HG03196 (cell line): ENCODE measurements at regions not wholly inside any gene's neighbourhood (a gene's known extent, or its start where the extent isn't known, plus 50 kb on each side); places are given as distances from the start of the nearest gene placed in this dataset.
"Not testable (repeated sequence)": the region's sequence is repeated elsewhere in the genome, so short reads cannot be mapped to it uniquely, and the experiment has no call there.

ENCODE experiments used
- ATAC-seq: cut with Tn5 transposase; IDR thresholded peaks from one replicate; pipeline ENCODE4 v1.9.1; 2021; ENCODE audit not compliant: unreplicated experiment

DNA sequence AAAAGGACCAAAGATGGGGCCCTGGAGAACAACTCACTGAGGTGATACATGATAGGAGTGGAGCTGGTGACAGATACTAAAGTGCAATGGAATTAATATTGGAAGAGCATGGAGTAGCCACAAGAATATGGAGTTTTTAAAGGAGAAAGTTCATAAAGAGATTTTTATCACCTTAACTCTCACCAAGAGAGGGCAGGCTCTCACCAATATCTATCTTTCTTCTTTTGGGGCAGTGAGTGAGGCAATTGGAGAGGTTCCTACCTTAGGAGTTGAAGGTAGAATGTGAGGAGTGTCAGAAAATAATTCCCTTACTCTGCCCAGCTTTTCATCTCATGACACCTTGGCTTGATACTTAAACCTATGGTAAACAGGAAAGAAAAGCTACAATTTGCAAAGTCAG lies 233.7 kb upstream of the CWC22 start:
- no peak for ATAC-seq

DNA sequence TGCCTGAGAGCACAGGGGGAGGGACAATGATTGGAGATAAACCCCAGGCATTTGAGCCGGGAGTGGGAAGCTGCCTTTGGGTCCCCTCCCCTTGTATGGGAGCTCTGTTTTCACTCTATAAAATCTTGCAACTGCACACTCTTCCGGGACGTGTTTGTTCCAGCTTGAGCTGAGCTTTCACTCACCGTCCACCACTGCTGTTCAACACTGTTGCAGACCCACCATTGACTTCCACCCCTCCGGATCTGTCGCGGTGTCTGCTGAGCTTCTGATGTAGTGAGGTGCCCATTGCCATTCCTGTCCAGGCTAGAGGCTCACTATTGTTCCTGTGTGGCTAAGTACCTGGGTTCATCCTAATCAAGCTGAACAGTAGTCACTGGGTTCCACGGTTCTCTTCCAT lies 231.6 kb upstream of the CWC22 start:
- ATAC-seq = no peak

DNA sequence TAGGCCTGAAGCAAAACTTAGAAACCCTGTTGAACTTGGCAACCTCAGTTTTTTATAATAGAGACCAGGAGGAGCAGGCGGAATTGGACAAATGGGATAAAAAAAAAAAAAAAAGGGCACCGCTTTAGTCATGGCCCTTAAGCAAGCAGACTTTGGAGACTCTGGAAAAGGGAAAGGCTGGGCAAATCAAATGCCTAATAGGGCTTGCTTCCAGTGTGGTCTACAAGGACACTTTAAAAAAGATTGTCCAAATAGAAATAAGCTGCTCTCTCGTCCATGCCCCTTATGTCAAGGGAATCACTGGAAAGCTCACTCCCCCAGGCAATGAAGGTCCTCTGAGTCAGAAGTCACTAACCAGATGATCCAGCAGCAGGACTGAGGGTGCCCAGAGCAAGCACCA lies 229.0 kb upstream of the CWC22 start:
- not testable (repeated sequence) for ATAC-seq

DNA sequence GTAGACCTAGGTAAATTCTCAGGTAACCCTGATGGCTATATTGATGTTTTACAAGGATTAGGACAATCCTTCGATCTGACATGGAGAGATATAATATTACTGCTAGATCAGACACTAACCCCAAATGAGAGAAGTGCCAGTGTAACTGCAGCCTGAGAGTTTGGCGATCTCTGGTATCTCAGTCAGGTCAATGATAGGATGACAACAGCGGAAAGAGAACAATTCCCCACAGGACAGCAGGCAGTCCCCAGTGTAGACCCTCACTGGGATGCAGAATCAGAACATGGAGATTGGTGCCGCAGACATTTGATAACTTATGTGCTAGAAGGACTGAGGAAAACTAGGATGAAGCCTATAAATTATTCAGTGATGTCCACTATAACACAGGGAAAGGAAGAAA lies 228.4 kb upstream of the CWC22 start:
- ATAC-seq = not testable (repeated sequence)

DNA sequence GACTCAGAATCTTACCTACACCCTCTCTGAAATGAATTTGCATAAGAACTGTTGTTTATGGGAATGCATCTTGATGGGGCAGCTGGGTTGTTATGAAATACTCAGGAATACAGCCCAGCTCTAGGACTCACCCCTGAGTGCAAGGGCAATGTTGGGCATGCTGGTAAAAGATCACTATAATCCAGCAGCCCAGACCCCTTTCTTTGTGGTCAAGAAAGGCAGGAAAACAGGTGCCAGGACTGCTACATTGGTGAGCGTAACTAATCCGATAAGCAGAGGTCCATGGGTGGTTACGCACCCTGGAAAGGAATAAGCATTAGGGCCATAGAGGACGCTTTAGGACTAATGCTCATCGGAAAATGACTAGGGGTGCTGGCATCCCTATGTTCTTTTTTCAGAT lies 227.9 kb upstream of the CWC22 start:
- ATAC-seq = not testable (repeated sequence)

DNA sequence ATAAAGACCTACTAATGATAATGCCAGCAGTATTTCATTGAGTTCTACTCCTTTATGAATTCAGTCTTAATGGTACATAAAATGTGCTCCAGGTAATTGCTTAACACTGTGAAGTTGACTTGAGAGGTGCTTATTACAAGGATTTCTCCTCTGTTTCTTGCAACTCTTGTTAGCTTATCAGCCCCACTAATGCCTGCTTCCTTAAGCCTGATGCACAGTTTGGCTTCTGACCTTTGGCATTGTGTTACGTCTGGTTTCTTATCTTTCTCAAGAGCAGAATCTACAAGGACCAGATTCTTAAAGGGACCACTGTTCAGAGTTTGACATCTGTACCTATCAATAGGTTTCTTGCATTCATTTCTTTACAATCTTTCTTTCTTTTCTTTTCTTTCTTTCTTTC lies 223.9 kb upstream of the CWC22 start:
- no peak for ATAC-seq

DNA sequence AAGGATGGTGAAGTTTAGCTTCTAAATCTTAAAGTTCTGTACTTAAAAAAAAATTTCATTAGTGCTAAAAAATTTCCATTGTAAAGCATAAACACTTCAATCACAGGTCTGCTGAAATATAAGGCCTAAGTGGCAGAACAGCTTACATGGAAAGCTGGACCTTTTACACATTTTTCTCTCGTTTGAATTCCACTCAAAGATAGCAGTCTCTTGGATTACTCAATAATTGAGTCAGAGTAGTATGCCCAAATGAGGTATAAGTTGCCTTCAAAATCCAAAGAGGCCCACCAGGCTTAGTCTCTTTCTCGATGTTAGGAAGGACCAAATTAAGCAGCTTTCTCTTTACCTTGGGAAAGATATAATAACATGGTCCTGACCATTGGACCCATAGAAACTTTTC lies 220.4 kb upstream of the CWC22 start:
- ATAC-seq = no peak

DNA sequence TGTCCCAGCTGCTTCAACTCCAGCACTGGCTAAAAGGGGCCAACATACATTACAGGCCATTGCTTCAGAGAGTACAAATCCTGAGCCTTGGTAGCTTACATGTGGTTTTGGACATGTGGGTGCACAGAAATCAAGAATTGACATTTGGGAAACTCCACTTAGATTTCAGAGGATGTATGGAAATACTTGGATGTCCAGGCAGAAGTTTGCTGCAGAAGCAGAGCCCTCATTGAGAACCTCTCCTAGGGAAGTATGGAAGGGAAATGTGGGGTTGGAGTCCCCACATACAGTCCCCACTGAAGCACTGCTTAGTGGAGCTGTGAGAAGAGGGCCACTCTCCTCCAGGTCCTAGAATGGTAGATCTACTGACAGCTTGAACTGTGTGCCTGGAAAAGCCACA lies 218.0 kb upstream of the CWC22 start:
- no peak for ATAC-seq

DNA sequence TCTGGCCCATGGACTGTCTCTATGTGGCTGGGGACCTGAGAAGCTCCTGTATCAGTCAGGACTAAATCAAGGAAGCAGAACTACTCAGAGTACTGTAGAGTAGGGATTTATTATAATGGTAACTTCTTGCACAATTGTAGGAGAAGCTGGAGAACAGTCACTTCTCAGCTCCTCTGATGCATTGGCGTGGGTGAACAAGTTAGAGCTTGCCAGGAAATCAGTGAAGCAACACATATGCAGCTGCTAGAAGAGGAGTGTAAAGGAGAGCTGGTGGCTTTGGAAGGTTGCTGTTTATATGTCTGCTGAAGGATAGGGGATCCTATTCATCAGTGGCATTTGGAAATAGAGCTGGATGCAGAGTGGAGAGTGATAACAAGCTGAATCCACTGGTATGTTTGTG lies 215.5 kb upstream of the CWC22 start:
- no peak for ATAC-seq

DNA sequence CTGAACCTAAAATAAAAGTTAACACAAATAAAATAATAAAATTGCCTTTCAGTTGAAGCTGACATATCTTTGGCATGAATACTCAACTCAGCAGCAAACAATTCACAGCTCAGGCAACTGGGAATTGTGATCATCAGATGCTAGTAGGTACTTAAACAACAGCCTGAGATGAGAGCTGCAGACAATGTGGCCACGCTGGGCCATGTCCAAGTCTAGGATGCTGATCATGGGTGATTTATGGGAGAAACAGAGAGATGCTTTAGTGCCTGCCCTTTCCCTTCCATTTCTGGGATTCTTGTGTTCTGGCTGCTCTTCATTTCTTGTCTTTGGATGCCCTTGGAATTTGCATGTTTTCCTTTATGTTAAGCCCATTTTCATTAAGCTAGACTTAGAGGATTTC lies 212.4 kb upstream of the CWC22 start:
- no peak for ATAC-seq

DNA sequence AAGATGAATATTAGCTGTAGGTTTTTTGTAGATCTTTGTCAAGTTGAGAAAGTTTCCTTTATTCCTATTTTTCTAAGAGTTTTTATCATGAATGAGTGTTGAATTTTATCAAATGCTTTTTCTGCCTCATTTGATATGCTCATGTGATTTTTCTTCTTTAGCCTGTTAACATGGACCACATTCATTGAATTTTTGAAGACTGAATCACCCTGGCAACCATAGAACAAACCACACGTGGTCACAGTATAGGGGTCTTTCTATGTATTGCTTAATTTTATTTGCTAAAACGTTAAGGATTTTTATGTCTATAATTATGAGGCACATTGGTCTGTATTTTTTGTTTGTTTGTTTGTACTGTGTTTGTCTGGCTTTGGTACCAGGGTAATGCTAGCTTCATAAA lies 201.7 kb upstream of the CWC22 start:
- ATAC-seq = no peak

DNA sequence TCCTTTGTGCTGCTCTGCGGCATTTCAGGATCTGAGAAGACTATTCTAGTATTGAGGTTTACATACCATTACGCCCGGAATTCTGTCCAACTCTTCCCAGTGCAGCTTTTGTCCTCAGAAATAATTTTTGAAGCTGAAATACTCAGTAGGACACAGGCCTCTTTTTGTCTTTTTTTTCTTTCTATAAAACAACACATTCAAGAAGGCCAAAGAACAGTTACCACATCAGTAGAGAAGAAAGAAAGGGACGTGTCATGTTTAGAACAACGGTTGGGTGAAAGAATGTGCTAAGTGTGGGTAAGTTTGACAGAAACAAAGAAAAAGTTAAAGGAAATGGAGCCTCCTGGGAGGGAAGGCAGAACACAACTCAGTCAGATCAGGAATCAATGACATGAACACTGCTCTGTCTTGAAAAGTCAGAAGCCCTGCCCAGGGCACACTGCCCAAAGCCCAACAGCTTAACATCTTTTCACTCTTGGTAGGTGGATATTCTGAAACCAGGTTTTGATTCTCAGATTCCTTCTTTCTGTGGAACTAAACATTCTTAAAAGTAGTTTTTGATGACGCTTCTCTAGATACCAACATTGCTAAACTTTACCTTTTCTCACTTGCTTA lies 198.6 kb upstream of the CWC22 start:
- ATAC-seq = no peak

DNA sequence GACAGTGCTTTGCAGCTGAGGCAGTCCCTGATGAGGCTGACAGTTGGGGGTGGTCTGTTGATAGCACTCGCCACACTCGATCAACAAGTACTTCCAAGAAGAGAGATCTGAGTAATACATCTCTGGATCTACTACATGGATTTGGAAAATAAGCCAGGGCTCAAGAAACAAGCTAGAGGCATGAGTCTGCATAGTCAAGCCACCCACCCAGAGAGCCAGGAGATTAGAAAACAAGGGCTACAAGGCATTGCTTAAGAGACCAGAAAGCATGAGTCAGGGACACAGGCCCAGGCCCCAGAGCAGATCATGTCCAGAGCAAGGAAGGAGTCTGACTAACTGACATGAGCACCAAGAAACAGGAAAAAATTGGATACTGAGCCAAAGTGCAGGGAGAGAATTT lies 196.9 kb upstream of the CWC22 start:
- ATAC-seq = no peak

DNA sequence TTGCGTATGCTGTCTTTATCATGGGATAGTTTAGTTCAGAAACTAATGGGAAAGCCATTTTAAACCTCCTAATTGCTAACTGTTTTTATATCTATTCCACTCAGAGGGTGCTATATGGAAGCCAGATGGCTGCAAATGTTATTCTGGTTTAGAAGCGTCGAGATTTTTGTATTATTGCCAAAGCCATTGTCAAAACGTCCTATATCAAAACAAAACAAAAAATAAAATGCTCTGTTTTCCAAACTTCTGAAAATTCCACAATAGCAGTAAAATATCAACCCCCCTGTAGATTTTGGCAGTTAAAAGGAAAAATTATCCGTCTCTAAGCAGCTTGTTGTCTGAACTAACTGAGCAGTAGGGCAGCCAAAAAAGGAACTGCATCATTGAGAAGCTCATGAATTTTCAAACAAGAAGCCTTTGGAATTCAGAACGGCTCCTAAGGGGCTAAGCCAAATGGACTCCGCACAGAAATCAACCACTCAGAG lies 195.4 kb upstream of the CWC22 start:
- ATAC-seq = no peak

DNA sequence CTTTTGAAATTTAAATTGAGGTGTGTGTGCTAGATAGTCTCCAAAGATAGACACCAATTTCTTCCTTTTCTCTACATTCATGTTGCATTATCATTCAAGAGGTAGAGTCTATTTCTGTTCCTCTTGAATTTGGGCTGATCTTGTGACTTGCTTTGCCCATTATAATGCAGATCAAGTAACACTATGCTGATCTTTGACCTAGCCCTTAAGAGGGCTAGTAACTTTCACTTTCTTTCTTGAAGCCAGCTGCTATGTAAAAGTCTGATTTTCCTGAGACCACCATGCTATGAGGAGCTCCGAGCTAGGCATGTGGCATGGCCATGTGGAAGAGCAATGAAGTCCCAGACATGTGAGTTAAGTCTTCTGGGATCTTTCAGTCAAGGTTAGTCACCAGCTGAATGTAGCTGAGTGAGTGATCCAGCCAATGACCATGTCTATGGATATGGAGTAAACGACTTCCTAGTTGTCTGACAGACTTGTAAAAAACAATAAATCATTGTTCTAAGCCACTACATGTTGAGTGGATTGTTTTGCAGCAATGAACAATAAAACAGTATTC lies 189.4 kb upstream of the CWC22 start:
- ATAC-seq = no peak

DNA sequence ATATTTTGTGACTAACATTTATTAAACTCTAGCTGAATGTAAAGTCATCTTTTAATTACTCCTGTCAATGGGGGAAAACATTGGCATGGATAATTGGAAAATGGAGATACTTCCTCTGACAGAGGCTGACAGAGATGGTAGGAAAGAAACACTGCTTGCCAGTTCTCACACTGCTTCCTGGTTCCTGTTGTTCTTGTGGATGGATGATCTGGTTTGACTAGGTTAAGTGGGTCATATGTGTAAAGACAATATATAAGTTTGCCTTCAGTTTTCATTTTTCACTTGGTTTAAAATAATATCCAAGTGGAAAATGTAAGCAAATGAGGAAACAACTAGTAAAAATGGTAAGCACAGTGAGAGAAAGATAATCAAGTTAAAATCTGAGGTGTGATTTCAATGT lies 188.8 kb upstream of the CWC22 start:
- no peak for ATAC-seq

DNA sequence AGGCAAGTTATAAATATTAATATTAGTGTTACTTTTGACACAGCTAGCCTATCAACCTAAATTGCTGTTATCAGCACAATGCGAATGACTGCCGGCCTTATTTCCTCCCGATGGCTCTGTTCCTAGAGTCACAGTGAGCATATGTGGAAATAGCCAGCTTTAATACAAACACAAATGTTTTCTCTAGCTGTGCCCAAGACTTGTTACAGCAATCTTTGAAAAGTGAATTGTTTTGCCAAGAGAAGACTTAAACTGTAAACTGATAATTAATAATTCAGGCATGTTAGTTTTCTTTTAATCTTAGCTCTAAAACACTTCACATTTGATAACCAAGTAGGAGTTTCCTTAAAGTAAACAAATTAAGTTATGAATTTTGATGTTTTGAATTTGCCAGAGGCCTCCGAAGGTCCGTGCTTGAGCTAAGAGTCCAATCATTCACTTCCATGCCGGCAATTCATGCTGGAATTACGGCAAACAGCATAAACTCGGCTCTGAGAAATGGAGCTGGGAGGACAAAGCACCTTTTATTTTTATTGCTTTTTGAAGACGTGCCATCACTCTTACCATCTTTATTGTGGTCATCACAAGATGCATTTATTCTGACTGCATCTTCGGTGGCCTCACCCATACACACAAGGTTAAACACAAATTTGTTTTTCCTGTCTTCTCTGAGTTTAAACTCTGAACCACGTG lies 184.5 kb upstream of the CWC22 start:
- ATAC-seq = no peak

DNA sequence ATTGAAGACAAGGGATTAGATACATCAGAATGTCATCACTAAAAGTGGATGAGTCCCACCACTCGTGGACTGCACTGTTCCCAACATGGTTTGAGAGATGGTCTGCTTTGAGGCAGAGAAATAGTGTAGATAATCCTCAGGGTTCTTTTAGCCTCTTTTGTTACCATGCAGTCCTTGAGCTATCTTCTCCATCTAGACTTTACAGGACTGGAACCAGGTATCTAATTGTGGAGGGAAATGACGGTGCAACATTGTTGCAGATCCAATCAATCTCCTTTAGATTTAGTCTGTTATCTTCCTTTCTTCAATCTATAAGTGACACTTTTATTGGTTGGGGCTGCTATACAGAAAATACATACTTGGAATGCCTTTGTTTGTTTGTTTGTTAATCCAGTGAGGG lies 183.8 kb upstream of the CWC22 start:
- ATAC-seq = no peak

DNA sequence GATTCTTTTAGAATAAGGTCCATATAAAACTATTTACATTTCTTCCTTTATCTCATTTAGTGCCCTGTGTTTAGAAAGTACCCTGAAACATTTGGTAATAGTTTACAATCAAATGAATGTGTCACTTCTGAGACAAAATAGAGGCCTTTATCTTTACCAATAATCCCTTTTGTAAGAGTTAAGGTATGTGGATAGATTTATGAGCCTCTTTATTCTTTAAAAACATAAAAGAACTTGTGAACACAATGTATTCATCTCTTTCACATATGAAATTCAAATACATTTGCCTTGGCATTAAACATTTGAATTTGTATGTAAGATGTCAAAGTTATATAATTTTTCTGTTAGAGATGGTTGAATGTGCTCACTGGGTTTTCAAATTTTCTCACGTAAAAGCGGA lies 180.5 kb upstream of the CWC22 start:
- ATAC-seq = no peak

DNA sequence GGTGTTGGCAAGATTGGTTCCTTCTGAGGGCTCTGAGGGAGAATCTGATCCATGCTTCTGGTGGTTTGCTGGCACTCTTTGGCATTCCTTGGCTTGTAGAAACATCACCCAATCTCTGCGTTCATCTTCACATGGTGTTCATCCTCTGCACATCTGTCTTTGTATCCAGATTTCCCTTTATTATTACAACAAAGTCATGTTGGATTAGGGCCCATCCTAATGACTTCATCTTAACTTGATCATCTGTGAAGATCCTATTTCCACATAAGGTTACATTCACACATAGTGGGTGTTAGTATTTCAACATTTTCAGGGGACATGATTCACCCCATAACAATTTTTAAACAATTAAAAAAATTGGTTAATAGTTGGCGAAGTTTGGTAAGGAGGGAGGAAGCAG lies 177.4 kb upstream of the CWC22 start:
- no peak for ATAC-seq

DNA sequence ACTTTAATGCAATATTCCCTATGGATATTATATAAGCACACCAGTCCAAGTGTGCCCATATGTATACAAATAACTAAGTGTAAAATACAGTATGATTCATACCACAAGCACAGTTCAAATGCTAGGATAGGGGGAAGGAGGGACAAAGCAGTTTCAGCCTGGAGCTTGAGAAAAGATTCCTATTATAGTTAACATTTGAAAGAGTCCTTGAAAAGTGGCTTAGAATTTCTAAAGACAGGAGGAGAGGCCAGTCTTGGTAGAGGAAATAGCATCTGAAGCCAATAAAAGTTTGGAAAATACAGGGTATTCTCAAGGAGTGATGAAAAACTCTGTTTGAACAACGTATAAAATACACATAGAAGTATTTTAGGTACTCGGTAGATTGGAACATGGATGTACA lies 173.4 kb upstream of the CWC22 start:
- ATAC-seq = no peak

DNA sequence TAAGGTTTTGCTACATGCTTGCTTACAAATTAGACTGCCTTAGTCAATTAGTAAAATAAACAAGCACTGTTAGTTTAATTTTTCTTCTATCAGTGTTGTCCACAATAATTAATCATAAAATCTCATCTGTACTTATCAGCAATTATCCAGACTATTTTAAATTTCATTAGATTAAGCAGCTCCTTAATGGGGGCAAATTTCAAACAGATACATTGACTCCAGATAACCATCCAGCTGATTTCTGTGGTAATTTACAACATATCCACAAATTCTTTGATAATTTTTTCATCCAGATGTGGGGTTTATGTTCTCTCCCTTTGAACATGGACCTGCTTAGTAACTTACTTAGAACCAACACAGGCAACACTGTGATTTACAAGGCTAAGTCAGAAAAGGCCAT lies 170.4 kb upstream of the CWC22 start:
- ATAC-seq = no peak

DNA sequence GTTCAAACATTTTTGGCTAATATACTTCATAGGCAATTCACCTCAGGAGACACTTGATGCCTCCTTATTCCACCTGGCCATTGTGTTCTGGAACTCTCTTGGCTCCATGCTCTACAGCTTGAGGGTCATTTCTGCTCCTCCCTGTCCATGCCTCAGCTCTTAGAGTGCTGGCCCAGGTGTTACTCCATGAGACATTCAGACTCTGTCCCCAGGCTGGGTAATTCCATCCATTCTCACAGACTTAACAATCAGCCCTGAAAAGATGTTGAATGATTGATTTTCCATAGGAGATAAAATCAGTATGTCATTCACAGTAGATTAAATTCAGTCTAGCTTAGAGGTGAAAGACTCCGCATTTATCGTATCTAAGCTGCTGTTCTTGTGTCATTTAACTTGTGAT lies 168.6 kb upstream of the CWC22 start:
- ATAC-seq = no peak
